HepG2 (cell line): ENCODE measurements at regions not wholly inside any gene's neighbourhood (a gene's known extent, or its start where the extent isn't known, plus 50 kb on each side); places are given as distances from the start of the nearest gene placed in this dataset.

Experiments
- ATAC-seq: fragments of 200-7000 bp; cut with Tn5 transposase; 3 replicates; pipeline ENCODE4 v1.9.1; 2020; ENCODE audit warnings: mild to moderate bottlenecking, moderate library complexity
- BruUV-seq: library from RNA; stranded (reverse); fragments of 400-500 nt; replicated peaks from 2 replicates; lab custom pipeline; 2021; lab: Mats Ljungman, UMichigan
- CTCF ChIA-PET: fragments of 300-600 bp; formaldehyde crosslinking; extraction: SDS; loops from one replicate; lab custom pipeline; 2021; ENCODE audit warnings: low total read pairs, inconsistent platforms, low intra/inter-chr PET ratio; lab: Yijun Ruan, JAX
- POLR2A ChIA-PET: fragments of 350-600 bp; sonication (Branson Sonifier 250); formaldehyde crosslinking; loops from one replicate; lab custom pipeline; 2020; ENCODE audit warnings: antibody characterized with exemption, inconsistent platforms; lab: Yijun Ruan, JAX
- DNase-seq: peaks from one replicate; pipeline ENCODE4 v3.0.0-alpha.2; 2015; ENCODE audit warnings: low spot score
- FAIRE-seq: peaks from 3 replicates; lab custom pipeline; 2011; peaks lifted over from hg19 to GRCh38; lab: Jason Lieb, UNC
- H2AFZ ChIP-seq: one replicate; pipeline ENCODE4 v1.6.1; 2011; ENCODE audit warnings: low read length, inconsistent platforms
- H3K27ac ChIP-seq: fragments of 300-600 bp; 3 replicates; pipeline ENCODE4 v1.8.0; 2011; ENCODE audit warnings: mixed run types, mild to moderate bottlenecking, mixed read lengths, low read length, inconsistent platforms; ENCODE audit not compliant: insufficient read depth; ENCODE audit errors: extremely low read length
- H3K27me3 ChIP-seq, 2 experiments: fragments of 200-600 bp in 1 of 2; 2 replicates in 1 of 2; 3 replicates in 1 of 2; pipeline versions ENCODE4 v1.6.0 to v1.8.0; 2011; ENCODE audit warnings: low read length in 2 of 2, mild to moderate bottlenecking in 2 of 2, moderate library complexity in 2 of 2, inconsistent platforms in 1 of 2; ENCODE audit not compliant: insufficient read depth in 2 of 2, control insufficient read depth in 1 of 2
- H3K36me3 ChIP-seq, 2 experiments: fragments of 200-600 bp in 1 of 2; replicated peaks in 1 of 2; 2 replicates in 1 of 2; 3 replicates in 1 of 2; pipeline versions ENCODE4 v1.5.1 to v1.8.0; 2011; ENCODE audit warnings: low read length in 2 of 2, inconsistent platforms in 1 of 2; ENCODE audit not compliant: insufficient read depth in 2 of 2, control insufficient read depth in 1 of 2
- H3K4me1 ChIP-seq: 2 replicates; pipeline ENCODE4 v1.5.1; 2012; ENCODE audit warnings: low read length, inconsistent platforms; ENCODE audit not compliant: insufficient read depth
- H3K4me2 ChIP-seq: 2 replicates; pipeline ENCODE4 v1.6.0; 2011; ENCODE audit warnings: low read depth, low read length, inconsistent platforms
- H3K4me3 ChIP-seq, 3 experiments: fragments of 200-600 bp in 1 of 3; sonication (generic), shearing (Covaris generic) in 1 of 3; replicated peaks in 1 of 3; 2 replicates each; pipeline ENCODE4 v1.5.1; 2011 to 2016; ENCODE audit warnings: low read length in 3 of 3, inconsistent platforms in 2 of 3, low read depth in 2 of 3, mild to moderate bottlenecking in 2 of 3, control low read depth in 1 of 3, mixed read lengths in 1 of 3; ENCODE audit not compliant: insufficient read depth in 1 of 3
- H3K79me2 ChIP-seq: one replicate; pipeline ENCODE4 v1.6.1; 2011; ENCODE audit warnings: low read length, inconsistent platforms; ENCODE audit not compliant: insufficient read depth
- H3K9ac ChIP-seq: 2 replicates; pipeline ENCODE4 v1.6.0; 2011; ENCODE audit warnings: mild to moderate bottlenecking, low read depth, low read length, inconsistent platforms; ENCODE audit not compliant: insufficient read depth
- H3K9me3 ChIP-seq: 2 replicates; pipeline ENCODE4 v1.5.1; 2012; ENCODE audit warnings: mild to moderate bottlenecking, low read length
- H4K20me1 ChIP-seq: 2 replicates; pipeline ENCODE4 v1.6.0; 2011; ENCODE audit warnings: inconsistent platforms, mild to moderate bottlenecking, low read length, moderate library complexity; ENCODE audit not compliant: insufficient read depth
- ATF7 ChIP-seq, 2 experiments: fragments of 450-650 bp in 1 of 2; sonication (generic) in 1 of 2; formaldehyde crosslinking in 1 of 2; IDR thresholded peaks; 2 replicates each; pipeline versions ENCODE4 v1.4.0 to v1.6.1; 2016 to 2020; ENCODE audit warnings: antibody characterized with exemption in 1 of 2, mild to moderate bottlenecking in 1 of 2, missing genetic modification reagents in 1 of 2
- CENPBD1 ChIP-seq: sonication (generic); formaldehyde crosslinking; IDR thresholded peaks from 2 replicates; pipeline ENCODE4 v1.8.0; 2022; ENCODE audit warnings: missing genetic modification reagents, low read depth, mild to moderate bottlenecking, borderline replicate concordance
- ISL2 ChIP-seq: sonication (generic); formaldehyde crosslinking; IDR thresholded peaks from 2 replicates; pipeline ENCODE4 v1.5.0; 2020; ENCODE audit warnings: missing genetic modification reagents
- NCOA5 ChIP-seq: sonication (generic); formaldehyde crosslinking; IDR thresholded peaks from 2 replicates; pipeline ENCODE4 v1.4.0; 2020; ENCODE audit warnings: missing genetic modification reagents
- PHF21A ChIP-seq: sonication (generic); formaldehyde crosslinking; IDR thresholded peaks from 2 replicates; pipeline ENCODE4 v1.5.0; 2020; ENCODE audit warnings: mild to moderate bottlenecking, missing genetic modification reagents
- SP4 ChIP-seq: sonication (generic); formaldehyde crosslinking; IDR thresholded peaks from 2 replicates; pipeline ENCODE4 v1.8.1; 2023; ENCODE audit warnings: mild to moderate bottlenecking, missing genetic modification reagents
- TGIF2 ChIP-seq: IDR thresholded peaks from 2 replicates; pipeline ENCODE4 v1.6.1; 2016; ENCODE audit warnings: control low read depth, missing compliant biosample characterization
- ZBTB33 ChIP-seq: sonication (generic); formaldehyde crosslinking; IDR thresholded peaks from 2 replicates; pipeline ENCODE4 v1.4.0; 2020; ENCODE audit warnings: missing genetic modification reagents
- ZBTB42 ChIP-seq: sonication (generic); formaldehyde crosslinking; IDR thresholded peaks from 2 replicates; pipeline ENCODE4 v1.5.0; 2020; ENCODE audit warnings: mild to moderate bottlenecking, missing genetic modification reagents
- ZNF335 ChIP-seq: sonication (generic); formaldehyde crosslinking; IDR thresholded peaks from 2 replicates; pipeline ENCODE4 v1.4.0; 2020; ENCODE audit warnings: missing genetic modification reagents
- ZNF503 ChIP-seq: sonication (generic); formaldehyde crosslinking; IDR thresholded peaks from 2 replicates; pipeline ENCODE4 v1.4.0; 2020; ENCODE audit warnings: missing genetic modification reagents
- ZNF563 ChIP-seq: sonication (generic); formaldehyde crosslinking; IDR thresholded peaks from 2 replicates; pipeline ENCODE4 v1.8.0; 2022; ENCODE audit warnings: mild to moderate bottlenecking, moderate library complexity, missing genetic modification reagents
- ZNF788 ChIP-seq: sonication (generic); formaldehyde crosslinking; IDR thresholded peaks from 2 replicates; pipeline ENCODE4 v1.5.0; 2020; ENCODE audit warnings: mild to moderate bottlenecking, missing genetic modification reagents, borderline replicate concordance
- WGBS: methylation state at CpG from one replicate; pipeline ENCODE4 v1.1.6; 2017; ENCODE audit warnings: low lambda C conversion rate; 5-methylcytosine and 5-hydroxymethylcytosine counted together
- in situ Hi-C: cut with HindIII; loops from 2 replicates; pipeline ENCODE4 v1.10.0; 2017; ENCODE audit warnings: low pct_unique_long_range_greater_than_20kb; ENCODE audit not compliant: extremely low pct_ligation_motif_present
- intact Hi-C: fragments of 100-400 bp; cut with micrococcal nuclease; formaldehyde crosslinking; loops from one replicate; pipeline ENCODE4 v1.10.0; 2022; ENCODE audit not compliant: unreplicated experiment
- TF ChIP-seq, protein P1 (sequence below): sonication (generic); formaldehyde crosslinking; IDR thresholded peaks from 2 replicates; pipeline ENCODE4 v1.9.0; 2021; ENCODE audit warnings: missing genetic modification reagents, mild to moderate bottlenecking, borderline replicate concordance
- TF ChIP-seq, protein P2 (sequence below): sonication (generic); formaldehyde crosslinking; IDR thresholded peaks from 2 replicates; pipeline ENCODE4 v1.4.0; 2020; ENCODE audit warnings: missing genetic modification reagents, mild to moderate bottlenecking, borderline replicate concordance

DNA sequence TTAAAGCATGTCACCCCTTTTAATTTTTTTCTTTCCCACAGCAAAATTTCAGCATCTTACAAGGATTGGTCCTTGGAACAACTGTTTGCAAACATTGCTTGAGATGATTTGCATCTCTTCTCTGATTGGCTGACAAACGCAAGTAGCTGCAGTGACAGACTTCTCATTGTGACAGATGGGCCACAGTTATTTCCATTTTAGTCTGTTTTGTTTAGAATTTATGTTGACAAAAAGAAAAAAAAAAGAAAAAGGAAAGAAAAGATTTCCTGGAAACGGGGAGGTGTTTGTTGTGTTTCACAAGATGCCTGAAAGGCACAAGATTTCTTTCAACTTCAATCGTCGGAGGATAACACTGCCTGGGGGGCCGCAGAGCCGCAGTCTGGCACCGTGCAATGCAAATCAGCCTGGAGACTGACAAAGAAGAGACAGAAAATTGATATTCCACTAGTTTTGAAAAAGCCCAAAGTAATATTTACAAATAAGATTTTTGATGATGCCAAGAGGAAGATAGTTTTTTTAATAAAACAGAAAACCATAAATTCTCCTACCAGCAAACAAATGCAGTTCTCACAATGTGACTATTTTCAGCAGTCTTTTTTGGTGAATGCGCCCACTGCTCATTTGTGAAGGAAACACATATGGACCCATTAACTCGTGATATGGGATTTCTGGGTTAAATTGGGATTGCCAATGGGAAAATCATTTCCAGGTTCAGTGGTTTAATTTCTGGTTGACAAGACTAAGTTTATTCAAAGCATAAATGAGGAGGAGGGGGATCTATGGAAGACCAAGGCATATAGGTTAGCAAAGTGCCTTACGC lies 296.2 kb upstream of the SMIM21 start:
- WGBS = 16% methylated on average over 10 of the region's 10 CpGs
- H2AFZ ChIP-seq = no peak overlapping the region
- H3K4me1 ChIP-seq = no peaks in the 10 kb centered on the region
- no peaks in the 10 kb centered on the region for H3K9me3 ChIP-seq
- H3K4me2 ChIP-seq = no peak overlapping the region
- no peak overlapping the region for H3K9ac ChIP-seq
- no peak for DNase-seq
- H3K4me3 ChIP-seq = no peak overlapping the region
- ATAC-seq = no peak
- H3K36me3 ChIP-seq = no peaks in the 10 kb centered on the region
- H3K79me2 ChIP-seq = no peaks in the 10 kb centered on the region
- no peaks in the 10 kb centered on the region for H4K20me1 ChIP-seq
- in situ Hi-C loops (no loop called here), intact Hi-C loops (no loop called here)
- peaks cover 0 to 9% of the 10 kb centered on the region in 2 experiments; a peak in 2 of 5 replicates for H3K27me3 ChIP-seq
- ChIA-PET CTCF (no interaction called here), POLR2A (no interaction called here)
- no TSS peak for BruUV-seq
- no peak overlapping the region for H3K27ac ChIP-seq
- FAIRE-seq = no peak
- TF ChIP-seq, protein P1, sequence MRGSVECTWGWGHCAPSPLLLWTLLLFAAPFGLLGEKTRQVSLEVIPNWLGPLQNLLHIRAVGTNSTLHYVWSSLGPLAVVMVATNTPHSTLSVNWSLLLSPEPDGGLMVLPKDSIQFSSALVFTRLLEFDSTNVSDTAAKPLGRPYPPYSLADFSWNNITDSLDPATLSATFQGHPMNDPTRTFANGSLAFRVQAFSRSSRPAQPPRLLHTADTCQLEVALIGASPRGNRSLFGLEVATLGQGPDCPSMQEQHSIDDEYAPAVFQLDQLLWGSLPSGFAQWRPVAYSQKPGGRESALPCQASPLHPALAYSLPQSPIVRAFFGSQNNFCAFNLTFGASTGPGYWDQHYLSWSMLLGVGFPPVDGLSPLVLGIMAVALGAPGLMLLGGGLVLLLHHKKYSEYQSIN (CRISPR knock-in tag) = no peak
- TF ChIP-seq ZNF788 (CRISPR knock-in tag) (no peak), SP4 (no peak), ISL2 (CRISPR knock-in tag) (no peak), ZBTB42 (CRISPR knock-in tag) (no peak), ZNF563 (no peak), ZNF503 (CRISPR knock-in tag) (no peak), ATF7 (IDR thresholded peaks at IDR 0.05) (no peak), ATF7 (CRISPR knock-in tag; IDR thresholded peaks at IDR 0.05) (no peak), ZBTB33 (CRISPR knock-in tag) (no peak), PHF21A (CRISPR knock-in tag) (no peak), ZNF335 (no peak), CENPBD1 (no peak), NCOA5 (CRISPR knock-in tag) (no peak), TGIF2 (no peak)
- TF ChIP-seq, protein P2, sequence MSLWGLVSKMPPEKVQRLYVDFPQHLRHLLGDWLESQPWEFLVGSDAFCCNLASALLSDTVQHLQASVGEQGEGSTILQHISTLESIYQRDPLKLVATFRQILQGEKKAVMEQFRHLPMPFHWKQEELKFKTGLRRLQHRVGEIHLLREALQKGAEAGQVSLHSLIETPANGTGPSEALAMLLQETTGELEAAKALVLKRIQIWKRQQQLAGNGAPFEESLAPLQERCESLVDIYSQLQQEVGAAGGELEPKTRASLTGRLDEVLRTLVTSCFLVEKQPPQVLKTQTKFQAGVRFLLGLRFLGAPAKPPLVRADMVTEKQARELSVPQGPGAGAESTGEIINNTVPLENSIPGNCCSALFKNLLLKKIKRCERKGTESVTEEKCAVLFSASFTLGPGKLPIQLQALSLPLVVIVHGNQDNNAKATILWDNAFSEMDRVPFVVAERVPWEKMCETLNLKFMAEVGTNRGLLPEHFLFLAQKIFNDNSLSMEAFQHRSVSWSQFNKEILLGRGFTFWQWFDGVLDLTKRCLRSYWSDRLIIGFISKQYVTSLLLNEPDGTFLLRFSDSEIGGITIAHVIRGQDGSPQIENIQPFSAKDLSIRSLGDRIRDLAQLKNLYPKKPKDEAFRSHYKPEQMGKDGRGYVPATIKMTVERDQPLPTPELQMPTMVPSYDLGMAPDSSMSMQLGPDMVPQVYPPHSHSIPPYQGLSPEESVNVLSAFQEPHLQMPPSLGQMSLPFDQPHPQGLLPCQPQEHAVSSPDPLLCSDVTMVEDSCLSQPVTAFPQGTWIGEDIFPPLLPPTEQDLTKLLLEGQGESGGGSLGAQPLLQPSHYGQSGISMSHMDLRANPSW (CRISPR knock-in tag) = no peak
